Panc1 (cell line): ENCODE measurements at regions not wholly inside any gene's neighbourhood (a gene's known extent, or its start where the extent isn't known, plus 50 kb on each side); places are given as distances from the start of the nearest gene placed in this dataset.

Experiments used
- POLR2AphosphoS5 ChIP-seq: IDR thresholded peaks from 2 replicates; pipeline ENCODE4 v1.6.1; 2012; ENCODE audit warnings: mild to moderate bottlenecking, low read depth, low read length, moderate library complexity
- SIN3A ChIP-seq: IDR thresholded peaks from 2 replicates; pipeline ENCODE4 v1.6.1; 2012; ENCODE audit warnings: low read depth, mild to moderate bottlenecking, low read length, moderate library complexity, borderline replicate concordance; ENCODE audit not compliant: insufficient read depth
- TCF7L2 ChIP-seq: IDR thresholded peaks from 2 replicates; pipeline ENCODE4 v1.6.1; 2011; ENCODE audit warnings: mild to moderate bottlenecking, low read depth, low read length, inconsistent platforms
- TF ChIP-seq, protein P1 (sequence below): fragments of 450-650 bp; IDR thresholded peaks from 2 replicates; pipeline ENCODE4 v1.5.1; 2017; ENCODE audit warnings: mild to moderate bottlenecking
- TF ChIP-seq, protein P2 (sequence below), 2 experiments: IDR thresholded peaks; 2 replicates each; pipeline ENCODE4 v1.6.1; 2011 to 2012; ENCODE audit warnings: low read depth in 2 of 2, control low read depth in 1 of 2, low read length in 1 of 2, mild to moderate bottlenecking in 1 of 2, moderate library complexity in 1 of 2; ENCODE audit not compliant: insufficient read depth in 1 of 2

DNA sequence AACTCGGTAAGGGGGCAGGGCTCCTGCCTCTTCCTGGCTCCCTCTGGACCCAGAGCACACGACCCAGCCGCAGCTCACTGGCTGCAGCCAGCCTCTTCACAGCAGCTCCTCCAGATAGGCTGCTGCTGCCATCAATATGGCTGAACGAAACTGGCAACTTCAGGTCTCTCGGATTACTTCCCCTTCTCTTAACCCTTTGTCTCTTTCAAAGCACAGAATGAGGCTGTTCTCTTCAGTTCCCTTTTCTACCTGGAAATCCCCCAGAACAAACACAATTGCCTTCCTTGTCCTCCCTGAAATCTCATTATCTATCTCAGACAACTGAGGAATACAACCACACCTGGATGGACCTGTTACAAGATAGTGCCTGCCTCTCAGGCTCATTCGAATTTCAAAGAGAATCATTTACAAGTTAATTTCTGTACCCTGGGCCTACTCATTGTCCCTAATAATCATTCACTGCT is 193.4 kb upstream of the MBL2 start:
- TF ChIP-seq, protein P1, sequence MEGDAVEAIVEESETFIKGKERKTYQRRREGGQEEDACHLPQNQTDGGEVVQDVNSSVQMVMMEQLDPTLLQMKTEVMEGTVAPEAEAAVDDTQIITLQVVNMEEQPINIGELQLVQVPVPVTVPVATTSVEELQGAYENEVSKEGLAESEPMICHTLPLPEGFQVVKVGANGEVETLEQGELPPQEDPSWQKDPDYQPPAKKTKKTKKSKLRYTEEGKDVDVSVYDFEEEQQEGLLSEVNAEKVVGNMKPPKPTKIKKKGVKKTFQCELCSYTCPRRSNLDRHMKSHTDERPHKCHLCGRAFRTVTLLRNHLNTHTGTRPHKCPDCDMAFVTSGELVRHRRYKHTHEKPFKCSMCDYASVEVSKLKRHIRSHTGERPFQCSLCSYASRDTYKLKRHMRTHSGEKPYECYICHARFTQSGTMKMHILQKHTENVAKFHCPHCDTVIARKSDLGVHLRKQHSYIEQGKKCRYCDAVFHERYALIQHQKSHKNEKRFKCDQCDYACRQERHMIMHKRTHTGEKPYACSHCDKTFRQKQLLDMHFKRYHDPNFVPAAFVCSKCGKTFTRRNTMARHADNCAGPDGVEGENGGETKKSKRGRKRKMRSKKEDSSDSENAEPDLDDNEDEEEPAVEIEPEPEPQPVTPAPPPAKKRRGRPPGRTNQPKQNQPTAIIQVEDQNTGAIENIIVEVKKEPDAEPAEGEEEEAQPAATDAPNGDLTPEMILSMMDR, result no peak
- TF ChIP-seq SIN3A, result no peak
- no peak for TF ChIP-seq POLR2AphosphoS5
- TF ChIP-seq, protein P2, sequence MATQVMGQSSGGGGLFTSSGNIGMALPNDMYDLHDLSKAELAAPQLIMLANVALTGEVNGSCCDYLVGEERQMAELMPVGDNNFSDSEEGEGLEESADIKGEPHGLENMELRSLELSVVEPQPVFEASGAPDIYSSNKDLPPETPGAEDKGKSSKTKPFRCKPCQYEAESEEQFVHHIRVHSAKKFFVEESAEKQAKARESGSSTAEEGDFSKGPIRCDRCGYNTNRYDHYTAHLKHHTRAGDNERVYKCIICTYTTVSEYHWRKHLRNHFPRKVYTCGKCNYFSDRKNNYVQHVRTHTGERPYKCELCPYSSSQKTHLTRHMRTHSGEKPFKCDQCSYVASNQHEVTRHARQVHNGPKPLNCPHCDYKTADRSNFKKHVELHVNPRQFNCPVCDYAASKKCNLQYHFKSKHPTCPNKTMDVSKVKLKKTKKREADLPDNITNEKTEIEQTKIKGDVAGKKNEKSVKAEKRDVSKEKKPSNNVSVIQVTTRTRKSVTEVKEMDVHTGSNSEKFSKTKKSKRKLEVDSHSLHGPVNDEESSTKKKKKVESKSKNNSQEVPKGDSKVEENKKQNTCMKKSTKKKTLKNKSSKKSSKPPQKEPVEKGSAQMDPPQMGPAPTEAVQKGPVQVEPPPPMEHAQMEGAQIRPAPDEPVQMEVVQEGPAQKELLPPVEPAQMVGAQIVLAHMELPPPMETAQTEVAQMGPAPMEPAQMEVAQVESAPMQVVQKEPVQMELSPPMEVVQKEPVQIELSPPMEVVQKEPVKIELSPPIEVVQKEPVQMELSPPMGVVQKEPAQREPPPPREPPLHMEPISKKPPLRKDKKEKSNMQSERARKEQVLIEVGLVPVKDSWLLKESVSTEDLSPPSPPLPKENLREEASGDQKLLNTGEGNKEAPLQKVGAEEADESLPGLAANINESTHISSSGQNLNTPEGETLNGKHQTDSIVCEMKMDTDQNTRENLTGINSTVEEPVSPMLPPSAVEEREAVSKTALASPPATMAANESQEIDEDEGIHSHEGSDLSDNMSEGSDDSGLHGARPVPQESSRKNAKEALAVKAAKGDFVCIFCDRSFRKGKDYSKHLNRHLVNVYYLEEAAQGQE (IDR thresholded peaks at IDR 0.05; ENCODE audit: insufficient read depth in 1 of 2, low read depth in 2 of 2, low read length in 1 of 2), result no peak
- TF ChIP-seq TCF7L2, result no peak
